DND-41 (cell line): ENCODE measurements at regions not wholly inside any gene's neighbourhood (a gene's known extent, or its start where the extent isn't known, plus 50 kb on each side); places are given as distances from the start of the nearest gene placed in this dataset.

Experiments
- ATAC-seq: fragments of 200-7000 bp; cut with Tn5 transposase; 3 replicates; pipeline ENCODE4 v1.9.1; 2021; ENCODE audit warnings: low read depth; ENCODE audit not compliant: insufficient read depth
- DNase-seq: peaks from one replicate; pipeline ENCODE4 v3.0.0-alpha.2; 2020
- H2AFZ ChIP-seq: 2 replicates; pipeline ENCODE4 v1.6.0; 2012; ENCODE audit warnings: low read depth, low read length
- H3K27ac ChIP-seq: 2 replicates; pipeline ENCODE4 v1.5.1; 2012; ENCODE audit warnings: low read length, inconsistent platforms
- H3K27me3 ChIP-seq: fragments of 200-600 bp; sonication (generic); 2 replicates; pipeline ENCODE4 v1.6.0; 2012; ENCODE audit warnings: low read length, mild to moderate bottlenecking, inconsistent platforms; ENCODE audit not compliant: insufficient read depth, poor library complexity
- H3K36me3 ChIP-seq: 2 replicates; pipeline ENCODE4 v1.5.1; 2012; ENCODE audit warnings: low read length, inconsistent platforms; ENCODE audit not compliant: insufficient read depth
- H3K4me1 ChIP-seq: 2 replicates; pipeline ENCODE4 v1.5.1; 2012; ENCODE audit warnings: mild to moderate bottlenecking, low read length; ENCODE audit not compliant: insufficient read depth
- H3K4me2 ChIP-seq: 2 replicates; pipeline ENCODE4 v1.6.0; 2012; ENCODE audit warnings: mild to moderate bottlenecking, moderate library complexity, low read length, inconsistent platforms; ENCODE audit not compliant: insufficient read depth
- H3K4me3 ChIP-seq, 2 experiments: fragments of 200-600 bp in 1 of 2; shearing (Covaris generic) in 1 of 2; 2 replicates each; pipeline ENCODE4 v1.5.1; 2012 to 2016; ENCODE audit warnings: inconsistent platforms in 2 of 2, low read length in 2 of 2, mild to moderate bottlenecking in 2 of 2, low read depth in 1 of 2, moderate library complexity in 1 of 2
- H3K79me2 ChIP-seq: 2 replicates; pipeline ENCODE4 v1.6.0; 2012; ENCODE audit warnings: low read length, inconsistent platforms; ENCODE audit not compliant: insufficient read depth
- H3K9ac ChIP-seq: 2 replicates; pipeline ENCODE4 v1.6.0; 2012; ENCODE audit warnings: low read depth, mild to moderate bottlenecking, inconsistent platforms, low read length, moderate library complexity
- H3K9me3 ChIP-seq: 2 replicates; pipeline ENCODE4 v1.5.1; 2012; ENCODE audit warnings: low read length, moderate library complexity, mild to moderate bottlenecking, inconsistent platforms; ENCODE audit not compliant: insufficient read depth, severe bottlenecking
- H4K20me1 ChIP-seq: 2 replicates; pipeline ENCODE4 v1.6.0; 2012; ENCODE audit warnings: low read length; ENCODE audit not compliant: insufficient read depth
- EZH2 ChIP-seq: IDR thresholded peaks from 3 replicates; pipeline ENCODE4 v1.6.1; 2012; ENCODE audit warnings: borderline replicate concordance, low read depth, mild to moderate bottlenecking, moderate library complexity, low read length, inconsistent platforms; ENCODE audit not compliant: severe bottlenecking
- TF ChIP-seq, protein P1 (sequence below): IDR thresholded peaks from 2 replicates; pipeline ENCODE4 v1.5.1; 2012; ENCODE audit warnings: borderline replicate concordance, low read length, moderate library complexity, mild to moderate bottlenecking; ENCODE audit not compliant: poor library complexity, severe bottlenecking; ENCODE audit errors: extremely low read depth

DNA sequence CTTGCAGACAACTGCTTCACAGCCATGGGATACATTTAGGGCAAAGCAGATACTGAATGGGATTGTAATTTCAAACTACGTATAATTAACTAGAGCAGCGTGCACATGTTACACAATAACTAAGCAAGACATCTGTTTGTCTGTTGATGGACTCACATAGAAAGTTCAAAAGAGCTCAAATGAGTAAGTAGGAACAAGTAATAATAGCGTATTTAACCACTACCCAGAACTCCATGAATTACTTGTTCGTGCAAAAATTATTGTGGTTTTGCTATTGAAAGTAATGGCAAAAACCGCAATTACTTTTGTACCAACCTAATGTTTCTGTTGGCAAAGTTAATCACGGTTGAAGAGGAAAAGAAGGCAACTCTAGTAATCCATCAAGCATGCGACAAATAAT is 825.4 kb downstream of the PCDH18 start:
- Histone ChIP-seq H2AFZ (no peak overlapping the region), H3K4me3 (no peak overlapping the region), H3K36me3 (no peaks in the 10 kb centered on the region), H3K4me1 (no peaks in the 10 kb centered on the region), H3K4me2 (no peak overlapping the region), H4K20me1 (no peaks in the 10 kb centered on the region), H3K9ac (no peak overlapping the region), H3K9me3 (no peaks in the 10 kb centered on the region), H3K27me3 (no peaks in the 10 kb centered on the region), H3K79me2 (no peaks in the 10 kb centered on the region), H3K27ac (no peak overlapping the region)
- DNase-seq: no peak
- no peak for ATAC-seq
- no peak for TF ChIP-seq EZH2
- TF ChIP-seq, protein P1, sequence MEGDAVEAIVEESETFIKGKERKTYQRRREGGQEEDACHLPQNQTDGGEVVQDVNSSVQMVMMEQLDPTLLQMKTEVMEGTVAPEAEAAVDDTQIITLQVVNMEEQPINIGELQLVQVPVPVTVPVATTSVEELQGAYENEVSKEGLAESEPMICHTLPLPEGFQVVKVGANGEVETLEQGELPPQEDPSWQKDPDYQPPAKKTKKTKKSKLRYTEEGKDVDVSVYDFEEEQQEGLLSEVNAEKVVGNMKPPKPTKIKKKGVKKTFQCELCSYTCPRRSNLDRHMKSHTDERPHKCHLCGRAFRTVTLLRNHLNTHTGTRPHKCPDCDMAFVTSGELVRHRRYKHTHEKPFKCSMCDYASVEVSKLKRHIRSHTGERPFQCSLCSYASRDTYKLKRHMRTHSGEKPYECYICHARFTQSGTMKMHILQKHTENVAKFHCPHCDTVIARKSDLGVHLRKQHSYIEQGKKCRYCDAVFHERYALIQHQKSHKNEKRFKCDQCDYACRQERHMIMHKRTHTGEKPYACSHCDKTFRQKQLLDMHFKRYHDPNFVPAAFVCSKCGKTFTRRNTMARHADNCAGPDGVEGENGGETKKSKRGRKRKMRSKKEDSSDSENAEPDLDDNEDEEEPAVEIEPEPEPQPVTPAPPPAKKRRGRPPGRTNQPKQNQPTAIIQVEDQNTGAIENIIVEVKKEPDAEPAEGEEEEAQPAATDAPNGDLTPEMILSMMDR: no peak

DNA sequence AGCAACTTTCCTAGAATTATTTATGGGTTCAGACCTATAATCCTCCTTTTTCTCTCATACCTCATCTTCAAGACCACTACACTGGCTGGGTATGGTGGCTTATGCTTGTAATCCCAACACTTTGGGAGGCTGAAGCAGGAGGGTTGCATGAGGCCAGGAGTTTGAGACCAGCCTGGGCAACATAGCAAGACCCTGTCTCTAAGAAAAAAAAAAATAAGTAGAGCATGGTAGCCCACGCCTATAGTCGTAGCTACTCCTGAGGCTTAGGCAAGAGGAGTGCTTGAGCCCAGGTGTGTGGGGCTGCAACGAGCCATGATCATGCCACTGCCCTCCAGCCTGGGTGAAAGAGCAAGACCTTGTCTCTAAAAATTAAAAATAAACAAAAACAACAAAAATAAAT is 832.4 kb downstream of the PCDH18 start:
- ATAC-seq (no peak), DNase-seq (no peak)
- no peaks in the 10 kb centered on the region for H3K36me3 ChIP-seq
- no peak overlapping the region for H2AFZ ChIP-seq
- no peak for TF ChIP-seq EZH2
- TF ChIP-seq, protein P1: no peak
- H3K4me2 ChIP-seq: no peak overlapping the region
- H4K20me1 ChIP-seq: no peaks in the 10 kb centered on the region
- no peaks in the 10 kb centered on the region for H3K9me3 ChIP-seq
- no peak overlapping the region for H3K27ac ChIP-seq
- no peak overlapping the region for H3K4me3 ChIP-seq
- H3K9ac ChIP-seq: no peak overlapping the region
- no peaks in the 10 kb centered on the region for H3K79me2 ChIP-seq
- no peaks in the 10 kb centered on the region for H3K27me3 ChIP-seq
- no peaks in the 10 kb centered on the region for H3K4me1 ChIP-seq

DNA sequence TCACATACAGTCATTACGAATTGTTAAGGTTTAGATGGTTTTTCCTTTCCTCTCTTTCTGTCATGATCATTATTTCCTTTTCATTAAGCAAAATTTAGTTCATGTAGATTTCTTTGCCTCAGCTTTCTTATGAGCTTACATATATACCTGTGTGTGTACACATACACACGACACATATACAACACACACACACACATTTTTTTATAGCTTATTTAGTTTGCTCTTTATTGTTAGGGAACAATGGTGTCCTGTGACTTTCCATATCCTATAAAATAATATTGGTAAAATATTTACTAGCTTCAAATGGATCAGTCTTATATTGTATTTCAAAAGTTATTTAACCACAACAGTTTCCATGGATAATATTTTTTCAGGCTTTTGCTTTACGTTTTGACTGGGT is 840.7 kb downstream of the PCDH18 start:
- Histone ChIP-seq H3K4me3 (no peak overlapping the region), H3K9ac (no peak overlapping the region), H3K36me3 (no peaks in the 10 kb centered on the region), H3K4me2 (no peak overlapping the region), H2AFZ (no peak overlapping the region), H3K79me2 (no peaks in the 10 kb centered on the region), H3K27ac (no peak overlapping the region), H3K27me3 (no peaks in the 10 kb centered on the region), H3K4me1 (peaks cover 6% of the 10 kb centered on the region), H3K9me3 (no peaks in the 10 kb centered on the region), H4K20me1 (no peaks in the 10 kb centered on the region)
- DNase-seq: no peak
- no peak for ATAC-seq
- TF ChIP-seq EZH2: no peak
- TF ChIP-seq, protein P1: no peak

DNA sequence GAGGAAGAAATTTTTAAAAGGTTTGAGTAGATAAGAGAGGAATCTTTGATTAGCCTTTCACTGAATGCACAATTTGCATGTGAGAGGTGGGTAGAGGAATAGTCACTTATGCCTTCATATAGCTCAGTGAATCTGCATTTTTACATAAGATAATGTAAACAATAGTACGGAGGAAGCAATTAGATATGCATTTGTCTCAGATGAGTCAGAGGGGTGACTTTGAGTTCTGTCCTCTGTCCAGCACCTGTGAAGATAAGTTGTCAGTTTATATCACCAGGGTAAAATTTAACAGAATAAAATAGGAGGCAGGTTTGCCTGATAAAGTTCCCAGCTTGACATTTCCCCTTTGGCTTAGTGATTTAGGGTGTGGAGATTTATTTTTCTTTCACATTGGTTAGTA is 841.9 kb downstream of the PCDH18 start:
- no peak for ATAC-seq
- Histone ChIP-seq H3K36me3 (no peaks in the 10 kb centered on the region), H3K9me3 (no peaks in the 10 kb centered on the region), H3K79me2 (no peaks in the 10 kb centered on the region), H3K27ac (no peak overlapping the region), H4K20me1 (no peaks in the 10 kb centered on the region), H3K4me1 (peaks cover 8% of the 10 kb centered on the region), H2AFZ (no peak overlapping the region), H3K4me3 (no peak overlapping the region), H3K9ac (no peak overlapping the region), H3K4me2 (no peak overlapping the region), H3K27me3 (no peaks in the 10 kb centered on the region)
- TF ChIP-seq, protein P1: no peak
- TF ChIP-seq EZH2: no peak
- no peak for DNase-seq
